Colon (tissue), 2 donors: ENCODE measurements at regions not wholly inside any gene's neighbourhood (a gene's known extent, or its start where the extent isn't known, plus 50 kb on each side); places are given as distances from the start of the nearest gene placed in this dataset.

Experiments used
- FAIRE-seq: peaks from 2 replicates; lab custom pipeline; 2012; peaks lifted over from hg19 to GRCh38; lab: Jason Lieb, UNC
- donor health status: control.
- donor health status: control.

DNA sequence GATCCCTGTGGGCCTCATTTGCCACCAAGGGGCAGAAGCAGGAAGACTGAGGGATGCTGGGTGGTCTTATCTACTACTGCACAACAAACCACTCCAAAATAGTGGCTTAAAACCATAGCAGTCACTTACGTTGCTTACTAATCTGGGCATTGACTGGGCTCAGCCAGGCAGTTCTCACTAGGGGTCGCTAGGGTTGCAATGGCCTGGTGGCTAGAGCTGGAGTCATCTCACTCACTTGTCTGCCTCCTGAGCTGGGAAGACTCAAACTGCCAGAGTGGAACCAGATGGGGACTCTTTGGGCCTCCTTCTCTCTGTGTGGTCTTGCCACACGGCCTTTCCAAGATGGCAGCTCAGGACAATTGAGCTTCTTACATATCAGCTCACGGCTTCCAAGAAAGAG lies 216.3 kb upstream of the BCOR start:
- no peak for FAIRE-seq

DNA sequence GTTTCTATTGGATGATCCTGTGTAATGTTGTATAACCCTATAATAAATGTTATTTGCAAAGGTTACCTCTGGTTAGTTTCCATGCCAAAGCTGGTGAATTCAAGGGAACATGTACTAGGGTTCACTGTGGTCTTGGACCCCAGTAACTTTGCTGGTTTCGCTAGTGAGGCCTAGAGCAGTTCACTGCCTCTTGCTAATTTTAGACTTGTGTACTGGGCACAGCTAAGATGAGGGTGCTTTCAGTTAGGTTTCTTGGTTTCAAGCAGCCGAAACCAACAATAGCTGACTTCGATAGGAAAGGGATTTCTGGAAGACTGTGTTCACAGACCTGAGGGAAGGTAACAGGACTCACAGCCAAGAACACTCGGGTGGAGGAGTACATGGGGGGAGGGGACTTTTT lies 215.5 kb upstream of the BCOR start:
- FAIRE-seq, result no peak

DNA sequence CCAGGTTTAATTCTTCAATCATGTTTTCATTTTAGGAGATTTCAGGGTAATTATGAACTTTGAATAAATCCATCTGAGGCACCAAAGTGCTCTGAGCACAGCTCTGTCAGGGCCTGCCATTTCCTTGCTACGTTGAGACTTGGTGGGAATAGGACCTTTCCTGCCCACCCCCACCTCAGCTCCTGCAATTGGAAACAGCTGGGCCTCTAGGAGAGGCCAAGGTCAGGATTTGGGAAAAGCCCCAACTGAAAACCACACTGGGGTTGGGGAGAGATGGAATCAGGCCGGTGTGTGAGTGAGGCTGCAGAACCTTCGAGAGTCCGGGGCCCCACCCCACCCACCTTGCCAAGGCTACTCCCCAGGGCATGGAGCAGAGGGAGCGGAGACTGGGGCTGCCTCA lies 212.7 kb upstream of the BCOR start:
- FAIRE-seq, result no peak

DNA sequence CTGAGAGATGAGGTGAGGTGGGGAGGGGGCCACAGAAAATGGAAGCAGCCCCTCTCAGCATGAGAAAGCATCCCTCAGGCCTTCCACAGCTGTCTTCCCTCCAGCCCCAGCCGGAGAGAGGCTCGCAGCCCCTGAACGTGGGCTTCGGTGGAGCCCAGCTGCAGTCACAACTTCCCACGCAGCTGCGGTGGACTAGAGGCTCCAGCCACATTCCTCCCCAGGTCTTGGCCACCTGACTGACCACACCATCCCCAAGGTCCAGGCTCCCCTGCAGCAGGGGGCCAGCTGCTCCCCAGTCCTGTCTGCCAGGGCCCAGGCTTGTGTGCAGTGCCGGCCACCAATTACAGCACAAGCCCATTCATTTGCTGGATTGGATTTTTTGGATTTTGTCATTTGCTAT lies 212.3 kb upstream of the BCOR start:
- no peak for FAIRE-seq

DNA sequence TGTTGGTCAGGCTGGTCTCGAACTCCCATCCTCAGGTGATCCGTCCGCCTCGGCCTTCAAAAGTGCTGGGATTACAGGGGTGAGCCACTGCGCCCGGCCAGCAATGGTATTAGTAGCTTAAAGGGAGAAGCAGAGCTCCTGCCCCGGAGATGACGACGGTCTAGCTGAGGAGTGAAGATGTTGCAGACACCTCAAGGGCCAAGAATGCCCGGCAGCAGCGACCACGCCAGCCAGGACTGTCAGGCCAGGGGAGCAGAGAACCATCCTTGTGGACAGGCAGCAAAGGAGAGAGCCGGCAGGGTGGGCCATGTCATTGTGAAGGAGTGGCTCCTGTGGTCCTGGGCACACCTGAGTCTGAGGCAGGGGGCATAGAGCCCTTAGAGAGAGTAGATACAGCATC lies 210.1 kb upstream of the BCOR start:
- no peak for FAIRE-seq

DNA sequence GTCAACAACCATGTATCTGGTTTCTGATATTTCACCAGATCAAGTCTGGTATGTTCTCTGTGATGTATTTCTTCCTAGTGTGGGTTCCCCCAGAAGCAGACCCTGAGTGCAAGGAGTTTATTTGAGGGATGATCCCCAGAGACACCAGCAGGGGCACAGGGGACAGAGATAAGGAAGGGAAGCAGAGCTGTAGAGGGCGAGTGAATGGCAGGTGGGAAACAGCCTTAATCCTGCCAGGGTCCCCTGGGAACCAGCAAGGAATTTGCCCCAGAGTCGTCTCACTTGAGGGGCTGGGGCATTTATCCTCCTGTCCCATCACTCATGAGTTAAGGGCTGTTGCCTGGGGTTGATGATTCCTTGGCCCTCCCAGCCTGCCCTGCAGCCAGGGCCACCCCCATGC lies 206.4 kb upstream of the BCOR start:
- no peak for FAIRE-seq

DNA sequence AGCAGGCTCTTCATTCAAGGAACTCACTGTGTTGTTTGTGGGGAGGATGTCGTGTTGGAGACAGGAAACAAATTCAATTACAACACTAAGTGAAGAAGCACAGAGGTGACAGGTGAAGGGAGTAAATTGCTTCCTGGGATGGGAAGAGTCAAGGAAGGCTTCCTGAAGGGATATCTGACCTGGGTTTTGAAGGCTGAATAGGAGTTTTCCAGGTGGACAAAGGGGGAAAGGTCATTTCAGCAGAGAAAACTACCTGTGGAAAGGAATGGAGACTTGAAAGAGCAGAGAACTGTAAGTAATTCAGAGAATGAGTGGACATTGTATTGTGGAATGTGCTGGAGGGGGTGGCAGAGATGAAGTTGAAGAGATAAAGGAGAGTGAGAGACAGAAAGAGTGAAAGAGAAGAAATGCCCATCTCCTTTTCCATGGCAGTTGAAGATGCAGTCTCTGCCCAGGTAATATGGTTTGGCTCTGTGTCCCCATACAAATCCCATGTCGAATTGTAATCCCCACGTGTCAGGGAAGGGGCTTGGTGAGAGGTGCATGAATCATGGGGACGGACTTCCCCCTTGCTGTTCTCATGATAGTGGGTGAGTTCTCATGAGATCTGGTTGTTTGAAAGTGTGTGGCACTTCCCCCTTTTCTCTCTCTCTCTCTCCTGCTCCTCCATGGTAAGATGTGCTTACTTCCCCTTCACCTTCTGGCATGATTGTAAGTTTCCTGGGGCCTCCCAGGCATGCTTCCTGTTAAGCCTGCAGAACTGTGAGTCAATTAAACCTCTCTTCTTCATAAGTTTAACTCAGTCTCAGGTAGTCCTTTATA lies 205.7 kb upstream of the BCOR start:
- no peak for FAIRE-seq

DNA sequence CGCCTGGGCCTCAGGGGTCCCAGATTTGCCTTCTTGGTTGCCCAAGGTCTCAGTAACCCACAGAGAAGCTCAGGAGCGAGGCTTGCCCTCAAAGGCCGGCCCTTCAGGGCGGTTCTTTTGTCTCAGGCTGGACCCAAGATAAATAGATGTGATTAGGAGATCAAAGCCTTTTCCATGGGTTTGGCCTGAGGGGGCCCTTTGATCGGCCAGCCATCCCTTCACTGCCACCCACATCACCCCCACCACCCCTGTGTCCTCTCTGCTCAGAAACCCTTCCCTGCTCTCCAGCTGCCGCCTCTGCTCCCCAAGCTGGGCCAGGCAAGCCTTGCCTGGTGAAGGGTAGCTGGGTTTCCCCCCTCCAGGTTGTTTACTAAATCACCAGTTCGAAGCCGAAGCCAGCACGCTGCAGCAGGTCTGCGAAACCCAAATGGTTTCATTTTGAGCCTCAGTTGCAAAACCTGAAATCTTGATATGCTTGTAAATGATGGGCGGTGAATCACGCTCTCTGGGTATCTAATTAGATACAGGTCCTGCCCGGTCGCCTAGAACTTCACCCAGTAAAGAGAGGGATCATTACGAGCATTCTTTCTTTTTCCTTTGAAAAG lies 202.6 kb upstream of the BCOR start:
- no peak for FAIRE-seq

DNA sequence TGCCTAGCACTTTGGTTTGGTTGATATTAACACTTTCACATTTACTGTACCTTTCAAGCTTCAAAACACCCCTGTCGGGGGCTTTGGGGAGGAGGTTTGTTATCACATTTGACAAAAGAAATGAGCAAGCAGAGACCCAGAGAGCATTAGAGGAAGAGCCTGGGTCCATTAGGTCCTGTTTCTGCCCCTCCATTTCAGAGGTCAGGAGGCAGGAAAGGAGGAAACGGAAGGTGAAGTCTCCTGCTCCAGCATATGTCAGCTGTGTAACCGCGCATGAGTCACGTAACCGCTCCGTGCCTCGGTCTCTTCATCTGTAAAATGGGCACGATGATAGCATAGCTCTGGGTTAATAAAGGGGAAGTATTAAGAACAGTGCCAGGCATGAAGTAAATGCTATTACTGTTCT lies 201.9 kb upstream of the BCOR start:
- FAIRE-seq, result no peak

DNA sequence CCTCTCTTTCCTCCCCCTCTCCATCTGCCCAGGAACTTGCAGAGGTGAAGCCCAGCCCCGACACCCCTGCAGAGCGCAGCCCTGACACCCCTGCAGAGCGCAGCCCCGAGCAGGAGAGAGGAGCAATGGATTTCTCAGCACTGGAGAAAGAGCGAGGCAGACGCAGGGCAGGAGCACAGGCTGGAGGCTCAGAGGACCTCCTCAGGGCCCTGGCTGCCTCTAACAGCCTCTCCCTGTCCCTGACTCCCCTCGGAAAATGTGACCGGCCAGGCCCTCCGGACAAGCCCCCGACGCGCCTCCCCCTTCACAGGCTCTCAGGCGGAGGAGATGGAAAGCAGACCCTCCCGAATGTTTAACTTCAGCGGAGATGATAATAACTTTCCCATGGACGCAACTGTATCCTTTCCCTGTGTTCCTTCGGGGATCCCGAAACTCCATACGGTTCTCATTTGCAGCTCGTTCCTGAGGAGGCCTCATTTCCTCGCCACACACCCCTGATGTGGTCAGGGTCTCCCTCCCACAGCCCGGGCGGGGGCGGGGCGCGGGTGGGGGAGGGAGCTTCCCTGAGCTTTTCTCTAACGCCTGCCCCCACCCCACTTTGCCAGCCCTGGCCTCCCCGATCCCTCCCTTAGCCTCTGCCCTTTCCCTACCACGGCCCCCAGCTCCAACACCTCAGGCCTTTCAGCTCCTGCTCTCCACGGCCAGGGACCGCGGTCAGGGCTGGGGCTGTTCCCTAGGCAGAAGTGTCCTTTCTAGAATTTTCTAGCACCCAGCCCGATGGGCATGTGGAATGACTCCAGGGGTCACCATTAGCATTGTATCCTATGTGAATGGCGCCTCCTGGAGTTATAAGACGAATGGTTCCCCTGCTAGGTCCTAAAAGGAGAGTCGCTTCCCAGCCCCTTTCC lies 201.1 kb upstream of the BCOR start:
- FAIRE-seq, result no peak

DNA sequence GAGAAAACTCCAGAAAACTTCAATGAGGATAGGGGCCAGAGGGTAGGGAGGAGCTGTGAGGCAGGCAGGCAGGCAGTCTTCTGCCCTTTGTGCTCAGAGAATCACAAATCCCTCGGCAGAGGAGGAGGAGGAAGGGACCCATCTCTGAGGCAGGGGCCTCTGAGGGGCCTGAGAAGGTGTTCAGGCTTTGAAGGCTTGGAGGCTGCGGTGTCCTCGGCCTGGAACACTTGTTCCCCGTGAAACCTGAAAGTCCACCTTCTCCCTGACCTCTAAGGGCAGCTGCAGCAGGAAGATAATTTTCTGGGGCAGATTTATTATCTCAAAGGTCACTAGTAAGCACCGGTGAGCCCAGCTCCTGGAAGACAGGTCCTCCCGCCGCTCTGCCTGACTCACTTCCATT lies 200.3 kb upstream of the BCOR start:
- no peak for FAIRE-seq

DNA sequence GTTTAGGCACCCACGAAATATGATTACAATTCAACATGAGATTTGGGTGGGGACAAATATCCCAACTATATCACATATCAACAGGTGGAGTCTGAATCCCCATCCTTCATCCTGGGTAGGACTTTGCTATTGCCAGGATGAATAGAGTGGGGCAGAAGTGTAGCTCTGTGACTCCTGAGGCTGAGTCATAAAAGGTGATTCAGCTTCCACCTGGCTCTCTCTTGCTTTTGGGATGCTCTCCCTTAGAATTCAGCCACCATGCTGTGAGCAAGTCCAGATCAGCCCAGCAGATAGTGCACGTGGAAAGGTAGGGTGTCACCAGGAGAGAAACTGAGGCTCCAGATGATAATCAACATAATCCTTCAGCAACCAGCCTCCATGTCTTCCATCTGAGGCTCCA lies 193.8 kb upstream of the BCOR start:
- no peak for FAIRE-seq

DNA sequence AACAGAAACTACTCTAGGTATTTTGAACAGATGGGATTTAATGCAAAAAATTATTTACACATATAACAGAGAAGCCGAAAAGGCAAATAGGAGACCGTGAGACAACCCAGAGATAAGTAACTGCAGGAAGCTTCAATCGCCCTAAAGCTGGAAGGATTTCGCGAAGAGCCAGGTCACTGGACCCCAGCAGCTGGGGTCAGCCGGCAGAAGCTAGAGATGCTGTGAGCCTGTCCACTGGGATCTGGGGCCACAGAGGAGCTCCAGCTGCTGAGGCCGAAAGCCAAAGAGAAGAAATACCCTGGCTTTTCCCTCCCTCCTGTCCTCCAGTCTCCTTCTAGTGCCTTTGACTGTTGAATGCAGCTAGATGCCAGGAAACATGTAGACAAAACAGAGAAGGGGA lies 192.8 kb upstream of the BCOR start:
- FAIRE-seq, result no peak

DNA sequence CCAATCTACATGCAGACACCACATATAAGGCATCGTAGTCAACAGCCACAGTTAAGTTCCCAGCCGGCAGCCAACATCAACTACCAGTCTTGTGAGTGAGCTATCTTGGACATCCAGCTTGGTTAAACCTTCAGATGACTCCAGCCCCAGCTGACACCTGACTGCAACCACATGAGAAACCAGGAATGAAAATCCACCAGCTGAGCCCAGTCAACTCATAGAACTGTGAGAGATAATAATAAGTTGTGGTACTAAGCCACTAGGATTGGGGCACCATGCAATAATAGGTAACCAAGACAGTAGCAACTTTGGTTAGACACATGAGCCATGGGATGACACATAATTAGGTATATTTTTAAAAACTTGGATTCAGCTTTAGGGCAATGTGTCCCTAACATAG lies 188.1 kb upstream of the BCOR start:
- no peak for FAIRE-seq

DNA sequence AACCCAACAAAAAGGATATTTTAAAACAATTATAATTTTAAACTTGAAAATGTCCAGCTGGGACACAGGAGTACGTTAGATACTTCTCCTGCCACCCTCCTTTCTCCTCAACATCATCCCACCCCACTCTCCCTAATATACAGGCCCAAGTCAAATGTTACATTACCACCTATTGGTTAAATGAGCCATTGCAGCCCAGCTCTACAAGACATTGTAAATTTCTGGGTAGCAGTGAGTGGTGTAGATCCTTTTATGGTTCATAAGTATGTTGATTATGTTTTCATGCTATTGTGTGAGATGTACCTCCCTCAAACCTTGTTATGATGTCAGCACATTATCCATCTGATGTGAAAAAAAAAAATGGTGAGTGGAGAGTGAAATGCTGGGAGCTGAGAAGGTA lies 187.1 kb upstream of the BCOR start:
- no peak for FAIRE-seq

DNA sequence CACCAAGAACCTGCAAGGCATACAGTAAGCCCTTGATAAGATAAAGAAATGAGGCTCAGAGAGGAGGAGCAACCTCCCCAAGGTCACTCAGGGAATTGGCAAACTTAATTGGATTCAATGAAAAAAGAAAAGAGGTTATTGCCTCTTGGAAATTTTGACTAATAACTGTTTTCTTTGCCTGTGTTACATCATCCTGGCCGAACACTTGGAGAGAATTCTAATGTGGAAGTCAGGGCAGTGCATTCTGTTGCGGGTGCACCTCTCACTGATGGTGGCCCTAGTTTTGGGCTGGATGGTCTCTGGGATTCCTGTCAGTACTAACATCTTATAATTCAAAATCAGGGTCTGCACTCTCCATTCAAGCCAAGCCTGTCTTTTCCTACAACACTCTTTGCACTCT lies 186.2 kb upstream of the BCOR start:
- FAIRE-seq, result no peak

DNA sequence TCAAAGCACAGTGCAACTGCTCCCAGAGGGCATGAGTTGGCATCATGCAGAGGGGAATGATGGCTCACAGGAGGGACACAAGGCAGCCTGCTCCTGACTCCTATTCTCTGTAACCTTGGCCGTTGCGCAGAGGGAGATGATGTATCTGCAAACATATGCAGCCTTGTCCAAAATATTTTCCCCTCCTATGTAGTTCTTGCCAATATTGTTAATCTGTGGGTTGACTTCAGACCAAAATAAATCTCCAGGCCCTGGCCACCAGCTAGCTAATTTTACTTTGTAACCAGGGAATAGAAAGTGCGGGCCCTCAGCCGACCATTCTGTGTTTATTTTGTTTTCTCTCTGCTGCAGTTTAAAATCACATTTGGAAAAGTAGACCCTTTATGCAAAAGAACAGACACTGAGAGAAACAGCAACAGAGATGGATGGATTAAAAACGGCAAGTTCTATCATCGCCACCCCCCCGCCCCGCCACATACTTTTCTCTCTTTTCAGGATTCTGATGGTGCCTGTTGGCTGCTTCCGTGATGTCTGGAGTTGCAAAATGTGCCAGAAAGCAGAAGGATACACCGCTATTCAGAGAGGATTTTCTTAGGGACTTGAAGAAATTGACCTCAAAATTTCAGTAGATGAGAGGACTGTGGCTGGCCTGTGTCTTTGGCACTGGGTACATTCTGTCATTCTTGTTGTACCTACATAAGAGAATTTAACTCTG lies 185.3 kb upstream of the BCOR start:
- FAIRE-seq, result no peak

DNA sequence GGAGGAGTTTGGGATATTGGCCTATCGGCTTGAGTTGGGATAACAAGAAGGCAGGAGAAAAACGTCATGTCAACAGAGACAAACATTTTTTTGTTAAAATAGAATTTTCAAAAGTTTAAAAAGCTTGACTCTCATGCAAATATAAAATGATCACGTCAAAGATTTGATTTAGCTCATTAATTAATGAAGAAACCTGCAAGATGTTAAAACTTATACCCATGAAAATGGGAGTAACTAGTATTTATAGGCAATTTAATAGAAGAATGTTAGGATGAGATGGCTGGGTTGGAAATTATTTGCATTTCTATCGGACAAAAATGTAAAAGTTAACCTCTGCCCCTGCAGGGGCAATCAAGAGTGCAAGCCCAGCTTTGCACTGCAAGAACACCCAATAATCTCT lies 184.6 kb upstream of the BCOR start:
- FAIRE-seq, result no peak

DNA sequence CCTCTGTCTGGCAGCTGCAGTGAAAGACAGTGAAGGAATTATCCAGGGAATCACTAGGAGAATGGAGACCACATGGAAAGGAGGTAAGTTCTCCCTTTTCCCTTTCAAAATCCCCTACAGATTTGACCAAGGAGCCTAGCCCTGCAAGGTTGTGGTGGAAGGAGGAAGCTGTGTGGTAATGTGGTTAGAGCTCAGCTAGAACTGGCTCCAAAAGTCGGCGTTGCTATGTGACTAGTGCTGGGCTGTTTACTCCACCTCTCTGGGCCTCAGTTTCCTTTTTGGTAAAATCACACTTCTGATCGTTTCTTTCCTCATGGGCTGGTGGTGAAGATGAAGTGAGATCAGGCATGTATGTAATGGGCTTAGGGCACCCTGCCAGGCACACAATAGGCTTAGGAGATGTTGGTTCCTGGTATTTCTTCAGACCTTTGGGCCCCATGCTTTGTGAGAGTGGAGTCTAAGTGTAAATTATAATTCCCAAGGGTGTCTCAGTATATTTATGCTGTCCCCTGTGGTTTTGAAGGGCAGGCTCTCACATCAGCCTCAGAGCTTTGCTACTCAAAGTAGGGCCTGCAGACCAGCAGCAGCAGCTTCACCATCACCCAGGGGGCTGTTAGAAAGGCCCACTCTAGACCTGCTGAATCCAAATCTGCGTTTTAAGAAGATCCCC lies 183.7 kb upstream of the BCOR start:
- FAIRE-seq, result no peak

DNA sequence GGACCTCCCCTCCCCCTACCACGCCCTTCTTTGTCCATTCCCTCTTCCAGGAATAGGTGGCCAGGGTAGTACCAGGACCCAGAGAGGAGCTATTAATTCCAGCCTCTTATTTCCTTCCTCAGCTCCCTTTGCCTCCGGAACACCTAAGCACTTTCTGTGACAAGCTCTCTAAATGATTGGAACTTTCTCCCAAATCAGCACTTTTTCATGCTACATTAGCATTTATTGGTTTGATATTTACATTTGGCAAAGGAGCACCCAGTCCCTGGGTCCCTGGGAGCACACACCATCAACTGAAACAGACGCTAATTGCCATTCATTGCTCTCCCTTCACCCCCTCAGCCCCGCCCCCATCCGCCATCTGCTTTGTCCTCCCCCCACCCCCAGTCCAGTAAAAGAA lies 182.0 kb upstream of the BCOR start:
- FAIRE-seq, result no peak

DNA sequence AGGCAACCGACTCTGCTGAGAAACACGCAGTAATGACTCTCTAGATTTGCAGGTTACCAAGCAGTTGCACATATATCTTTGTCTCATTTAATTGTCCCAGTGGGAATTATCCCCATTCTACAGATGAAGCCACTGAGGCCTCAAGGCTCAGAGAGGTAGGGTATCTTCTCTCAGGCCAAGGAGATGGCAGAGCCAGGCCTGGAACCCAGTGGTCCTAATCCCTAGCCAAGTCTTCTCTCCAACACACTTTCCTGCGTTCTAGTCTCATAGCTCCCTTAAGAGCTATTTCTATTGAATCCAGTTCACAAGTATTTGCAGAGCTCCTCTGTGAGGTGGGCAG lies 181.3 kb upstream of the BCOR start:
- FAIRE-seq, result no peak
